Liver (tissue), 3 donors: ENCODE measurements at regions not wholly inside any gene's neighbourhood (a gene's known extent, or its start where the extent isn't known, plus 50 kb on each side); places are given as distances from the start of the nearest gene placed in this dataset.

Experiments used
- ATF3 ChIP-seq: IDR thresholded peaks from 2 replicates; pipeline ENCODE4 v1.6.1; 2016; ENCODE audit warnings: antibody characterized with exemption
- CTCF ChIP-seq: fragments of 150-350 bp; IDR thresholded peaks from 2 replicates; pipeline ENCODE4 v1.5.1; 2017; ENCODE audit warnings: improper control_type of control experiment, low read depth, low read length; ENCODE audit not compliant: missing input control
- EGR1 ChIP-seq, 2 donors: IDR thresholded peaks; 2 replicates each; pipeline ENCODE4 v1.6.1; 2016 to 2018; ENCODE audit warnings: antibody characterized with exemption in 2 of 2, low read depth in 2 of 2
- MAX ChIP-seq: IDR thresholded peaks from 2 replicates; pipeline ENCODE4 v1.6.1; 2016; ENCODE audit warnings: antibody characterized with exemption
- NR2F2 ChIP-seq: IDR thresholded peaks from 2 replicates; pipeline ENCODE4 v1.6.1; 2016; ENCODE audit warnings: antibody characterized with exemption
- RAD21 ChIP-seq, 2 donors: IDR thresholded peaks; 2 replicates each; pipeline ENCODE4 v1.6.1; 2016; ENCODE audit warnings: antibody characterized with exemption in 2 of 2, mild to moderate bottlenecking in 2 of 2
- REST ChIP-seq: IDR thresholded peaks from 2 replicates; pipeline ENCODE4 v1.6.1; 2016; ENCODE audit warnings: antibody characterized with exemption, mild to moderate bottlenecking
- SP1 ChIP-seq: IDR thresholded peaks from 2 replicates; pipeline ENCODE4 v1.6.1; 2018; ENCODE audit warnings: antibody characterized with exemption, mild to moderate bottlenecking
- TAF1 ChIP-seq: conservative IDR thresholded peaks from 2 replicates; pipeline ENCODE4 v1.6.1; 2016; ENCODE audit warnings: antibody characterized with exemption, mild to moderate bottlenecking
- YY1 ChIP-seq: IDR thresholded peaks from 2 replicates; pipeline ENCODE4 v1.6.1; 2016; ENCODE audit warnings: antibody characterized with exemption, mild to moderate bottlenecking
- TF ChIP-seq, protein P1 (sequence below): IDR thresholded peaks from 2 replicates; pipeline ENCODE4 v1.6.1; 2016; ENCODE audit warnings: antibody characterized with exemption
- donor health status: healthy.
- donor health status: healthy.

DNA sequence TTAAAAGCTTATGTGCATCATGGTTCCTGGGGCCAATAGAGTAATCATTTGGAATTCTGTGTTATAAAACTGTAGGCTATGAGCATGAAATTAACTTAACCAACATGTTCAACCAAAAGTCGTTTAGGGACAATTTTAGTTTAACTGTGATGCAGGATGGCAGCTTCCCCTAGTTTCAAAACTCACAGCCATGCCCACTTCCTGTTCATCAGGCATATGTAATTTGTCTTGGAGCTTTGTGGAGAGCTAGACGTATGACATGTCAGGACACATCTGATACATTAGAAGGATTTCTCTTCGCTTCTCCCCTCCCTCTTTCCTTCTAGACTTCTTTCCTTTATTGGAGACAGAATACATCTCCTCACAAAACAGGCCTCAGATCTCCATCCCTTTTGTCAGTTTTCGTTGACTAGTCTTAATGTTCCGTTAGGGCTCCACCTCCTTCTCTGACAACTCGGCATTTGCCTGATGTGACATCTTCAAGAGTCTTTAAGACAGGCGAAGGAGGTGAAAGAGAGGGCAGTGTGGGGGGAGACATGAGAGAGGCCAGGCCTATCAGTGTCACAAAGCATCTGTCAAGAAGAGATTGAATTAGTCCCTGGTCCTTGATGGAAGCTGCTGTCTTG lies 176.0 kb downstream of the MSX2 start:
- TF ChIP-seq RAD21 (IDR thresholded peaks at IDR 0.05) (no peak), CTCF (no peak), ATF3 (no peak), SP1 (no peak), REST (no peak), TAF1 (no peak), YY1 (no peak), NR2F2 (no peak), MAX (no peak), EGR1 (IDR thresholded peaks at IDR 0.05; ENCODE audit: low read depth in 2 of 2) (no peak)
- TF ChIP-seq, protein P1, sequence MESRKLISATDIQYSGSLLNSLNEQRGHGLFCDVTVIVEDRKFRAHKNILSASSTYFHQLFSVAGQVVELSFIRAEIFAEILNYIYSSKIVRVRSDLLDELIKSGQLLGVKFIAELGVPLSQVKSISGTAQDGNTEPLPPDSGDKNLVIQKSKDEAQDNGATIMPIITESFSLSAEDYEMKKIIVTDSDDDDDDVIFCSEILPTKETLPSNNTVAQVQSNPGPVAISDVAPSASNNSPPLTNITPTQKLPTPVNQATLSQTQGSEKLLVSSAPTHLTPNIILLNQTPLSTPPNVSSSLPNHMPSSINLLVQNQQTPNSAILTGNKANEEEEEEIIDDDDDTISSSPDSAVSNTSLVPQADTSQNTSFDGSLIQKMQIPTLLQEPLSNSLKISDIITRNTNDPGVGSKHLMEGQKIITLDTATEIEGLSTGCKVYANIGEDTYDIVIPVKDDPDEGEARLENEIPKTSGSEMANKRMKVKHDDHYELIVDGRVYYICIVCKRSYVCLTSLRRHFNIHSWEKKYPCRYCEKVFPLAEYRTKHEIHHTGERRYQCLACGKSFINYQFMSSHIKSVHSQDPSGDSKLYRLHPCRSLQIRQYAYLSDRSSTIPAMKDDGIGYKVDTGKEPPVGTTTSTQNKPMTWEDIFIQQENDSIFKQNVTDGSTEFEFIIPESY = no peak
